ENCODE measurements at regions not wholly inside any gene's neighbourhood (a gene's known extent, or its start where the extent isn't known, plus 50 kb on each side); places are given as distances from the start of the nearest gene placed in this dataset. TPM values are rescaled to one million over a fixed set of nuclear protein-coding genes. Genes with fewer than 3 reads are reported as not detected.
"Not testable (repeated sequence)": the region's sequence is repeated elsewhere in the genome, so short reads cannot be mapped to it uniquely, and the experiment has no call there.

DNA sequence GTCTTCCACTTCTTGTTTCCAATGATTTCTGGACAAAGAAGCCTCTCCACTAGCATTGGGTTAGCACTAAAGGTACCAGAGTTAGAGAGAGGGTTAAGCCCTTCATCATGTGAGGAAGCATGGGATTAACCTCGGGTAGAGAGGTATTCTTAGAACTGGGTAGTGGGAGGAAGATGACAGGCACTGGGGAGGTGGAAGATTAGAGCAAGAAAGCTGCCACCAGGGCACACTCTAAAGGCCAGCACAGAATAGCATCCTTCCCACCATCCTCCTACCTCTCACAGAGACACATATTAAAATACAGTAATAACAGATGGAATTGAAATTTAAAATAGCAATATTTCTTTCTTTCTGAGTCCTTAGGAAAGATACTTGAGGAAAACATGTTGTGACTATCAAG is 84.5 kb upstream of the PCDH20 start:
- intact Hi-C loops (cut with DNase I), result no loop called here
- no peak for DNase-seq (ENCODE audit: low spot score)

DNA sequence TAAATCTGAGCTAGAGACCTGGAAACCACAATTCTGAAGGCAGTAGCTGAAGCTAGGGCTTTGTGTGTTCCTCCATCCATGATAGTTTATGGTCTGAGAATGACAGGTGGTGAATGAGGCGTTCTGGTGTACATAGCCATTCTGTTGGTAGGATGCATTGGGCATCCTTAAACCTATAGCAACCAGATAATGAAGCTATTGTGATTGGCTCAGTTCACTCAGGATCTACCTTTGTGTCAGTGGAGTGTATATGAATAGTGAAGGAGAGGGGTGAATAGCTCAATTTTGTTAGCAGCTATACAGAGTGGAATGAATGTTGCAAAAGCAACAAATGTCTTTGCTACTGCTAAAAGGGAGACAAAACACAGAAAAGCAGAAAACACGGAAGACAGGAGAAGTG is 80.0 kb upstream of the PCDH20 start:
- intact Hi-C loops (cut with DNase I), result no loop called here
- no peak for DNase-seq (ENCODE audit: low spot score)

DNA sequence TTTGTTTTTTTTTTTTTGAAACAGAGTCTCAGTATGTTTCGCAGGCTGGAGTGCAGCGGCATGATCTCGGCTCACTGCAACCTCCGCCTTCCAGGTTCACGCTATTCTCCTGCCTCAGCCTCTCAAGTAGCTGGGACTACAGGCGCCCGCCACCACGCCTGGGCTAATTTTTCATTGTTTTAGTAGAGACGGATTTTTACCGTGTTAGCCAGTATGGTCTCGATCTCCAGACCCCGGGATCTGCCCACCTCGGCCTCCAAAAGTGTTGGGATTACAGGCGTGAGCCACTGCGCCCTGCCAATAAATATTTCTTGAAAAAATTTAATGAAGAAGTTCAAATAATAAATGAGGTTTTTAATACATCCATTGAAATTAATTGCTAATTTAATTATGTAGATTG is 77.9 kb upstream of the PCDH20 start:
- intact Hi-C loops (cut with DNase I); DNase-seq (ENCODE audit: low spot score): not testable (repeated sequence)

DNA sequence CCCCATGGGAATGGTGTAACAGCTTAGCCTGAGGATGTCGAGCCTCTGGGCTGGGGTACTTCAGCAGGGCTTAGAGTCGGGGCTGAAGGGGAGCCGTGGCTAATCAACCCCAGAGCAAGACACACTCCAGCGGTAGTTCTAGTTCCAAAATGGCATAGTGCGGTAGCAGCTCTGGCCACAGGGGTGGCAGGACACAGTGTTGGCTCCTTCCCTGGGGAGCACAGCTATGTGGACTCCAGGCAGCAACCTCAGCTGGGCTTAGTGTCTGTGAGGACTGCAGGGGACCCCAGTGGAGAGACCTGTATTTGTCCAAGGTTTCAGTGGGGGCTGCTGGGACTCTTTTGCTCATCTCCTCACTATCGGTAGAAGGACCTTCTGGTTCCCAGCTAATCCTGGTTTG is 70.8 kb upstream of the PCDH20 start:
- intact Hi-C loops (cut with DNase I), result no loop called here
- DNase-seq (ENCODE audit: low spot score), result no peak

DNA sequence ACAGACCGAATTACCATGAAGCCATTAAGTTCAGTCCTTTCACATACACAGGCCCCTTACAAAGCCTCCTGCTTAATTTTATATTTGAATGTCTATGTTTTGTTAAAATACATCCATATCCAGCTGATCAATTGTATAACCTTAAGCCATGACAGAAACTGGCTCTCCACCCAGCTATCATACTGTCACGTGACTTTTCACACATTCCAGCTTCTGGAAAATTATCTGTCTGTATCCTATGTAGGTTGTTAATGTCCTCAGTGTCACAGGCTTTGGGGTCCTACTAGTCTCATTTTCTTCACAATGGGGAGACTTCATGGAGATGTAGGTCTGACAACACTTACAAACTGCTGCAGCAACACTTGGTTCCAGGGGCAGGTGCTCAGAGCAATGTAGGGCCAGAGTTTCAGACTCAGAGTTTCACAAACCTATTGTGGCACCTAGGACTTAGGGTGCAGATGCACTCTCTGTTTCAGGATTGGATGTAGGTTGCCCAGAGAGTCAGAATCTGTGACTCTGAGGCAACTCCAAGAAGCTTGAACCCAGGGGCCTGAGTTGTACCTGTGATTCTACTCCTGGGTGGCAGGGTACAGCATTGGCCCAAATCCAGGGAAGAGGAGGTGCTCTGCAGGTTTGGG is 69.6 kb upstream of the PCDH20 start:
- intact Hi-C loops (cut with DNase I), result no loop called here
- no peak for DNase-seq (ENCODE audit: low spot score)

- intact Hi-C loops (cut with DNase I), result no loop called here
- no peak for DNase-seq (ENCODE audit: low spot score)
These were observed 62.0 kb upstream of the PCDH20 start for GRCh38 chr13:61477619-61478018.

DNA sequence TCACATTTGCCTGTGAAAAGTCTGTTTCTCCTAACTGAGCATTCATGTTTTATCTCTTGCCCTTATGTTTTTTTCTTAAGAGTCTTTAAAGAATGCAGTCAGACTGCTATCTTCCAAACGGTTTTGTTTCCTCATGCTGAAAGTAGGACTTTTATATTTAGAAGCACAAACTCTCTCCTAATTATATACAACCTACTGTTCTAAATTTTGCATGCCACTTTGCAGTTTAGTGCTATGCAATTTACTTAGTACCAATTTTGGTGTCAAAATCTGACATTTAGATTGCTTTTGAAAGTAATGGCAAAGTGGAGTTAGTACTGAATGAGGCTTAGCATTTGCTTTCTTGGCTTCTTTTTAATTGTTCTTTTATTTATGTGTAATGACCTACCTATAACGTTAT is 55.1 kb upstream of the PCDH20 start:
- intact Hi-C loops (cut with DNase I), result no loop called here
- no peak for DNase-seq (ENCODE audit: low spot score)

GRCh38 chr13:61466280-61466679 is 50.6 kb upstream of the PCDH20 start:
- intact Hi-C loops (cut with DNase I), result no loop called here
- no peak for DNase-seq (ENCODE audit: low spot score)

Small RNA genes in the stretch of these regions (microRNA-seq; reads per million reads assigned to microRNA genes)
- gene MIR4704 (1.3 reads per million), gene MIR548X2 (not detected)

All from cardiac septum (tissue), 1 donor.